HEK293 (cell line): ENCODE measurements at regions not wholly inside any gene's neighbourhood (a gene's known extent, or its start where the extent isn't known, plus 50 kb on each side); places are given as distances from the start of the nearest gene placed in this dataset.

Source experiments
- CTCF ChIA-PET: fragments of 350-600 bp; formaldehyde crosslinking; extraction: SDS; loops from one replicate; lab custom pipeline; 2021; ENCODE audit warnings: antibody characterized with exemption; lab: Yijun Ruan, JAX
- POLR2A ChIA-PET: fragments of 300-600 bp; formaldehyde crosslinking; extraction: SDS; loops from one replicate; lab custom pipeline; 2020; ENCODE audit warnings: antibody characterized with exemption, inconsistent platforms; lab: Yijun Ruan, JAX
- H3K27ac ChIP-seq: fragments of 200-500 bp; sonication (Bioruptor generic); 2 replicates; pipeline ENCODE4 v1.5.1; 2014; ENCODE audit warnings: low read depth, low read length, control low read depth, inconsistent platforms; ENCODE audit errors: extremely low read depth
- H3K36me3 ChIP-seq, 2 experiments: fragments of 200-500 bp in 1 of 2; sonication (Bioruptor generic) in 1 of 2; 1 replicate in 1 of 2; 2 replicates in 1 of 2; pipeline ENCODE4 v1.5.1; 2014 to 2017; ENCODE audit warnings: inconsistent platforms in 2 of 2, low read length in 2 of 2; ENCODE audit not compliant: control insufficient read depth in 2 of 2, insufficient read depth in 1 of 2
- H3K4me1 ChIP-seq: fragments of 200-500 bp; sonication (Bioruptor generic); 2 replicates; pipeline ENCODE4 v1.5.1; 2014; ENCODE audit warnings: mild to moderate bottlenecking, low read length, inconsistent platforms; ENCODE audit not compliant: control insufficient read depth, insufficient read depth
- H3K4me3 ChIP-seq: 2 replicates; pipeline ENCODE4 v1.5.1; 2011; ENCODE audit warnings: low read depth, mild to moderate bottlenecking, control low read depth, low read length, moderate library complexity
- H3K9me3 ChIP-seq: fragments of 200-500 bp; sonication (Bioruptor generic); 2 replicates; pipeline ENCODE4 v1.5.1; 2014; ENCODE audit warnings: low read depth, low read length, inconsistent platforms; ENCODE audit not compliant: control insufficient read depth, insufficient read depth
- FEZF1 ChIP-seq: fragments of 450-650 bp; formaldehyde crosslinking; IDR thresholded peaks from 2 replicates; pipeline ENCODE4 v1.5.1; 2016; ENCODE audit warnings: missing biosample characterization, missing genetic modification characterization
- KLF16 ChIP-seq: fragments of 450-650 bp; formaldehyde crosslinking; IDR thresholded peaks from 2 replicates; pipeline ENCODE4 v1.5.1; 2017; ENCODE audit warnings: missing biosample characterization, missing genetic modification characterization
- PRDM4 ChIP-seq: fragments of 450-650 bp; formaldehyde crosslinking; IDR thresholded peaks from 2 replicates; pipeline ENCODE4 v1.5.1; 2017; ENCODE audit warnings: missing biosample characterization, missing genetic modification characterization
- YY2 ChIP-seq: fragments of 450-650 bp; formaldehyde crosslinking; IDR thresholded peaks from 2 replicates; pipeline ENCODE4 v1.5.1; 2016; ENCODE audit warnings: missing biosample characterization, missing genetic modification characterization
- ZNF121 ChIP-seq: fragments of 450-650 bp; formaldehyde crosslinking; IDR thresholded peaks from 2 replicates; pipeline ENCODE4 v1.5.1; 2016; ENCODE audit warnings: missing biosample characterization, missing genetic modification characterization
- ZNF138 ChIP-seq: fragments of 450-650 bp; formaldehyde crosslinking; IDR thresholded peaks from 2 replicates; pipeline ENCODE4 v1.5.1; 2016; ENCODE audit warnings: missing biosample characterization, missing genetic modification characterization, borderline replicate concordance
- ZNF140 ChIP-seq: fragments of 450-650 bp; formaldehyde crosslinking; IDR thresholded peaks from 2 replicates; pipeline ENCODE4 v1.5.1; 2016; ENCODE audit warnings: missing biosample characterization, missing genetic modification characterization
- ZNF19 ChIP-seq: fragments of 450-650 bp; formaldehyde crosslinking; IDR thresholded peaks from 2 replicates; pipeline ENCODE4; 2016; ENCODE audit warnings: missing biosample characterization, missing genetic modification characterization, low read depth
- ZNF2 ChIP-seq: fragments of 450-650 bp; formaldehyde crosslinking; IDR thresholded peaks from 2 replicates; pipeline ENCODE4 v1.5.1; 2016; ENCODE audit warnings: missing biosample characterization, missing genetic modification characterization
- ZNF24 ChIP-seq: fragments of 450-650 bp; formaldehyde crosslinking; IDR thresholded peaks from 2 replicates; pipeline ENCODE4 v1.5.1; 2016; ENCODE audit warnings: missing biosample characterization, missing genetic modification characterization
- ZNF311 ChIP-seq: fragments of 450-650 bp; formaldehyde crosslinking; IDR thresholded peaks from 2 replicates; pipeline ENCODE4 v1.5.1; 2017; ENCODE audit warnings: missing biosample characterization, missing genetic modification characterization, borderline replicate concordance
- ZNF416 ChIP-seq: fragments of 450-650 bp; formaldehyde crosslinking; IDR thresholded peaks from 2 replicates; pipeline ENCODE4 v1.5.1; 2016; ENCODE audit warnings: missing biosample characterization, missing genetic modification characterization
- ZNF423 ChIP-seq: fragments of 450-650 bp; formaldehyde crosslinking; IDR thresholded peaks from 2 replicates; pipeline ENCODE4 v1.5.1; 2016; ENCODE audit warnings: missing biosample characterization, missing genetic modification characterization
- ZNF513 ChIP-seq: fragments of 450-650 bp; IDR thresholded peaks from 2 replicates; pipeline ENCODE4 v1.5.1; 2018; ENCODE audit warnings: missing biosample characterization, missing genetic modification characterization
- ZNF555 ChIP-seq: fragments of 450-650 bp; formaldehyde crosslinking; conservative IDR thresholded peaks from 2 replicates; pipeline ENCODE4 v1.5.1; 2017; ENCODE audit warnings: missing biosample characterization, mild to moderate bottlenecking, missing genetic modification characterization, inconsistent platforms
- ZNF768 ChIP-seq: fragments of 450-650 bp; formaldehyde crosslinking; IDR thresholded peaks from 2 replicates; pipeline ENCODE4 v1.5.1; 2018; ENCODE audit warnings: missing biosample characterization, mild to moderate bottlenecking, missing genetic modification characterization
- ZSCAN4 ChIP-seq: fragments of 450-650 bp; formaldehyde crosslinking; IDR thresholded peaks from 2 replicates; pipeline ENCODE4 v1.5.1; 2017; ENCODE audit warnings: missing biosample characterization, missing genetic modification characterization
- ZXDB ChIP-seq: fragments of 450-650 bp; formaldehyde crosslinking; IDR thresholded peaks from 2 replicates; pipeline ENCODE4 v1.5.1; 2016; ENCODE audit warnings: missing biosample characterization, missing genetic modification characterization
- TF ChIP-seq, protein P1 (sequence below): fragments of 450-650 bp; formaldehyde crosslinking; IDR thresholded peaks from 2 replicates; pipeline ENCODE4 v1.5.1; 2016; ENCODE audit warnings: missing biosample characterization, missing genetic modification characterization, low read depth
- TF ChIP-seq, protein P2 (sequence below): sonication (generic); formaldehyde crosslinking; IDR thresholded peaks from 2 replicates; pipeline ENCODE4 v1.8.1; 2022; ENCODE audit warnings: mild to moderate bottlenecking, moderate library complexity, missing genetic modification reagents
- TF ChIP-seq, protein P3 (sequence below): fragments of 450-650 bp; formaldehyde crosslinking; IDR thresholded peaks from 2 replicates; pipeline ENCODE4 v1.5.1; 2016; ENCODE audit warnings: missing biosample characterization, missing genetic modification characterization

DNA sequence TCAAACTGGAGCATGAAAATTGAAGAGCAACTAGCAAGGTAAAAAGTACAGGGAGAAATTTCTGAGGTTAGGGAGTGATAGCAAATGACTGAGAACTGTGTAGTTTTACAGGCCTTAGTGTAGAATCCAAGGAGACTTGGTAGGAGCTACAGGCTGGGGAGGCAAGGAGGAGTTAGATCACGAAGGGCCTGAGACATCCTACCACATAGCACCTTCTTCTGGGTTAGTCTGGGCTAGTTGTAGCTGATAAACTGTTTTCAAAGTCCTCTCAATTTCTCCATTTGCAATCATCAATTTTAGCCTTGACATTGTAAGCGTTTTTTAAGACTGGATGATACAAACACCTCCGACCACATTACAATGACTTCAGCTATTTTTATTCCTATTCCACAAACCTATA is 209.7 kb downstream of the TMEM200A start:
- Histone ChIP-seq H3K9me3 (no peaks in the 10 kb centered on the region; the same call in 1 of the 2 replicates), H3K27ac (no peak overlapping the region), H3K4me1 (no peaks in the 10 kb centered on the region), H3K36me3 (no peaks in the 10 kb centered on the region)
- ChIA-PET POLR2A (no interaction called here), CTCF (interaction anchor here (0.8 kb wide), 1 partner anchor 293 kb away, joined by 3 read pairs; no protein-coding TSS in a partner anchor)
- TF ChIP-seq ZNF416 (tag by site-specific recombination) (no peak), ZXDB (tag by site-specific recombination) (no peak), ZNF2 (tag by site-specific recombination) (no peak), PRDM4 (tag by site-specific recombination) (no peak), ZNF311 (tag by site-specific recombination) (no peak), ZNF555 (tag by site-specific recombination) (no peak), ZNF423 (tag by site-specific recombination) (no peak), ZNF513 (no peak), KLF16 (tag by site-specific recombination) (no peak), ZNF19 (tag by site-specific recombination) (no peak)
- TF ChIP-seq, protein P1, sequence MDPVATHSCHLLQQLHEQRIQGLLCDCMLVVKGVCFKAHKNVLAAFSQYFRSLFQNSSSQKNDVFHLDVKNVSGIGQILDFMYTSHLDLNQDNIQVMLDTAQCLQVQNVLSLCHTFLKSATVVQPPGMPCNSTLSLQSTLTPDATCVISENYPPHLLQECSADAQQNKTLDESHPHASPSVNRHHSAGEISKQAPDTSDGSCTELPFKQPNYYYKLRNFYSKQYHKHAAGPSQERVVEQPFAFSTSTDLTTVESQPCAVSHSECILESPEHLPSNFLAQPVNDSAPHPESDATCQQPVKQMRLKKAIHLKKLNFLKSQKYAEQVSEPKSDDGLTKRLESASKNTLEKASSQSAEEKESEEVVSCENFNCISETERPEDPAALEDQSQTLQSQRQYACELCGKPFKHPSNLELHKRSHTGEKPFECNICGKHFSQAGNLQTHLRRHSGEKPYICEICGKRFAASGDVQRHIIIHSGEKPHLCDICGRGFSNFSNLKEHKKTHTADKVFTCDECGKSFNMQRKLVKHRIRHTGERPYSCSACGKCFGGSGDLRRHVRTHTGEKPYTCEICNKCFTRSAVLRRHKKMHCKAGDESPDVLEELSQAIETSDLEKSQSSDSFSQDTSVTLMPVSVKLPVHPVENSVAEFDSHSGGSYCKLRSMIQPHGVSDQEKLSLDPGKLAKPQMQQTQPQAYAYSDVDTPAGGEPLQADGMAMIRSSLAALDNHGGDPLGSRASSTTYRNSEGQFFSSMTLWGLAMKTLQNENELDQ: no peak
- TF ChIP-seq, all 188 proteins: peak for 0
- no peak overlapping the region for H3K4me3 ChIP-seq

- Histone ChIP-seq H3K9me3 (no peaks in the 10 kb centered on the region; the same call in 1 of the 2 replicates), H3K27ac (no peak overlapping the region), H3K4me1 (no peaks in the 10 kb centered on the region), H3K36me3 (no peaks in the 10 kb centered on the region), H3K4me3 (no peak overlapping the region)
- ChIA-PET CTCF (no interaction called here), POLR2A (no interaction called here)
- TF ChIP-seq ZSCAN4 (tag by site-specific recombination): no peak
- no peak for TF ChIP-seq ZNF140 (tag by site-specific recombination)
- TF ChIP-seq ZNF138: no peak
- no peak for TF ChIP-seq ZNF24 (tag by site-specific recombination)
- TF ChIP-seq ZNF768 (tag by site-specific recombination): no peak
- TF ChIP-seq, protein P2, sequence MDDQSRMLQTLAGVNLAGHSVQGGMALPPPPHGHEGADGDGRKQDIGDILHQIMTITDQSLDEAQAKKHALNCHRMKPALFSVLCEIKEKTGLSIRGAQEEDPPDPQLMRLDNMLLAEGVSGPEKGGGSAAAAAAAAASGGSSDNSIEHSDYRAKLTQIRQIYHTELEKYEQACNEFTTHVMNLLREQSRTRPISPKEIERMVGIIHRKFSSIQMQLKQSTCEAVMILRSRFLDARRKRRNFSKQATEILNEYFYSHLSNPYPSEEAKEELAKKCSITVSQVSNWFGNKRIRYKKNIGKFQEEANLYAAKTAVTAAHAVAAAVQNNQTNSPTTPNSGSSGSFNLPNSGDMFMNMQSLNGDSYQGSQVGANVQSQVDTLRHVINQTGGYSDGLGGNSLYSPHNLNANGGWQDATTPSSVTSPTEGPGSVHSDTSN (CRISPR knock-in tag): no peak
- TF ChIP-seq ZNF121 (tag by site-specific recombination): no peak
- TF ChIP-seq, protein P3, sequence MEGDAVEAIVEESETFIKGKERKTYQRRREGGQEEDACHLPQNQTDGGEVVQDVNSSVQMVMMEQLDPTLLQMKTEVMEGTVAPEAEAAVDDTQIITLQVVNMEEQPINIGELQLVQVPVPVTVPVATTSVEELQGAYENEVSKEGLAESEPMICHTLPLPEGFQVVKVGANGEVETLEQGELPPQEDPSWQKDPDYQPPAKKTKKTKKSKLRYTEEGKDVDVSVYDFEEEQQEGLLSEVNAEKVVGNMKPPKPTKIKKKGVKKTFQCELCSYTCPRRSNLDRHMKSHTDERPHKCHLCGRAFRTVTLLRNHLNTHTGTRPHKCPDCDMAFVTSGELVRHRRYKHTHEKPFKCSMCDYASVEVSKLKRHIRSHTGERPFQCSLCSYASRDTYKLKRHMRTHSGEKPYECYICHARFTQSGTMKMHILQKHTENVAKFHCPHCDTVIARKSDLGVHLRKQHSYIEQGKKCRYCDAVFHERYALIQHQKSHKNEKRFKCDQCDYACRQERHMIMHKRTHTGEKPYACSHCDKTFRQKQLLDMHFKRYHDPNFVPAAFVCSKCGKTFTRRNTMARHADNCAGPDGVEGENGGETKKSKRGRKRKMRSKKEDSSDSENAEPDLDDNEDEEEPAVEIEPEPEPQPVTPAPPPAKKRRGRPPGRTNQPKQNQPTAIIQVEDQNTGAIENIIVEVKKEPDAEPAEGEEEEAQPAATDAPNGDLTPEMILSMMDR: no peak
- no peak for TF ChIP-seq FEZF1 (tag by site-specific recombination)
- no peak for TF ChIP-seq YY2
Measured at GRCh38 chr6:130575971-130576370, 210.2 kb downstream of the TMEM200A start.
